Sigmoid colon (tissue), 6 donors: ENCODE measurements at regions not wholly inside any gene's neighbourhood (a gene's known extent, or its start where the extent isn't known, plus 50 kb on each side); places are given as distances from the start of the nearest gene placed in this dataset.

ENCODE experiments used
- DNase-seq: peaks from one replicate; pipeline ENCODE4 v3.0.0-alpha.2; 2019
- H3K27ac ChIP-seq, 4 donors: fragments of 200-600 bp; sonication (generic); one replicate each; pipeline ENCODE4 v1.5.1; 2016 to 2019; ENCODE audit warnings: mild to moderate bottlenecking in 1 of 4
- H3K27me3 ChIP-seq, 3 donors: fragments of 200-600 bp; sonication (generic); one replicate each; pipeline ENCODE4 v1.5.1; 2019; ENCODE audit warnings: mild to moderate bottlenecking in 1 of 3
- H3K36me3 ChIP-seq, 4 donors: fragments of 200-600 bp; sonication (generic); one replicate each; pipeline ENCODE4 v1.5.1; 2016 to 2019
- H3K4me1 ChIP-seq, 4 donors: fragments of 200-600 bp; sonication (generic); one replicate each; pipeline ENCODE4 v1.5.1; 2017 to 2019
- H3K4me3 ChIP-seq, 4 donors: fragments of 200-600 bp; sonication (generic); one replicate each; pipeline ENCODE4 v1.5.1; 2017 to 2019; ENCODE audit warnings: mild to moderate bottlenecking in 2 of 4, moderate library complexity in 1 of 4
- H3K9me3 ChIP-seq, 4 donors: fragments of 200-600 bp in 3 of 4; sonication (generic) in 3 of 4; one replicate each; pipeline versions ENCODE4 v1.5.1 to v1.6.1; 2013 to 2019
- CTCF ChIP-seq, 4 experiments: fragments of 450-650 bp in 3 of 4; fragments of 200-600 bp in 1 of 4; IDR thresholded peaks; one replicate each; pipeline ENCODE4 v1.5.1; 2016 to 2019; ENCODE audit warnings: antibody characterized with exemption in 4 of 4, mild to moderate bottlenecking in 3 of 4, moderate library complexity in 2 of 4
- EP300 ChIP-seq, 4 donors: sonication (generic); formaldehyde crosslinking; IDR thresholded peaks; one replicate each; pipeline ENCODE4 v1.6.1; 2017; ENCODE audit warnings: antibody characterized with exemption in 4 of 4
- POLR2A ChIP-seq, 2 donors: fragments of 450-650 bp; IDR thresholded peaks; one replicate each; pipeline ENCODE4 v1.6.1; 2016; ENCODE audit warnings: antibody characterized with exemption in 2 of 2, mild to moderate bottlenecking in 2 of 2, moderate library complexity in 2 of 2
- POLR2AphosphoS5 ChIP-seq, 4 donors: sonication (generic); formaldehyde crosslinking; IDR thresholded peaks; one replicate each; pipeline ENCODE4 v1.6.1; 2017; ENCODE audit warnings: antibody characterized with exemption in 4 of 4
- WGBS, 2 donors: extraction: QIAGEN DNeasy Blood & Tissue Kit; methylation state at CpG; one replicate each; pipeline ENCODE4 v1.1.7; 2013; 5-methylcytosine and 5-hydroxymethylcytosine counted together
- intact Hi-C: fragments of 100-400 bp; cut with DNase I; formaldehyde crosslinking; loops from one replicate; pipeline ENCODE4 v1.15.1; 2023
- donor health status: healthy with polysubstance abuse.
- donor health status: healthy.

GRCh38 chr6:1224514-1224913, 87.4 kb upstream of the FOXQ1 start:
- no peaks in the 10 kb centered on the region for H3K4me1 ChIP-seq
- peaks cover 0 to 5% (median 2%) of the 10 kb centered on the region in 3 donors for H3K27me3 ChIP-seq
- TF ChIP-seq EP300 (IDR thresholded peaks at IDR 0.05) (no peak), CTCF (IDR thresholded peaks at IDR 0.05) (no peak), POLR2AphosphoS5 (IDR thresholded peaks at IDR 0.05) (no peak), POLR2A (IDR thresholded peaks at IDR 0.05) (no peak)
- WGBS, 2 donors, result 91 to 92% methylated on average over 2 of the region's 2 CpGs
- H3K4me3 ChIP-seq, result no peak overlapping the region
- DNase-seq, result no peak
- H3K36me3 ChIP-seq, result no peaks in the 10 kb centered on the region
- no peak overlapping the region for H3K27ac ChIP-seq
- intact Hi-C loops, result no loop called here
- no peaks in the 10 kb centered on the region for H3K9me3 ChIP-seq

GRCh38 chr6:1222728-1223595, 88.9 kb upstream of the FOXQ1 start:
- intact Hi-C loops, result no loop called here
- Histone ChIP-seq H3K27me3 (peaks cover 0 to 2% (median 0%) of the 10 kb centered on the region in 3 donors), H3K9me3 (no peaks in the 10 kb centered on the region), H3K27ac (no peak overlapping the region), H3K36me3 (no peaks in the 10 kb centered on the region), H3K4me3 (no peak overlapping the region), H3K4me1 (no peaks in the 10 kb centered on the region)
- TF ChIP-seq CTCF (IDR thresholded peaks at IDR 0.05) (no peak), POLR2AphosphoS5 (IDR thresholded peaks at IDR 0.05) (no peak), POLR2A (IDR thresholded peaks at IDR 0.05) (no peak), EP300 (IDR thresholded peaks at IDR 0.05) (no peak)
- 85 to 89% methylated on average over 13 of the region's 13 CpGs for WGBS, 2 donors
- no peak for DNase-seq

DNA sequence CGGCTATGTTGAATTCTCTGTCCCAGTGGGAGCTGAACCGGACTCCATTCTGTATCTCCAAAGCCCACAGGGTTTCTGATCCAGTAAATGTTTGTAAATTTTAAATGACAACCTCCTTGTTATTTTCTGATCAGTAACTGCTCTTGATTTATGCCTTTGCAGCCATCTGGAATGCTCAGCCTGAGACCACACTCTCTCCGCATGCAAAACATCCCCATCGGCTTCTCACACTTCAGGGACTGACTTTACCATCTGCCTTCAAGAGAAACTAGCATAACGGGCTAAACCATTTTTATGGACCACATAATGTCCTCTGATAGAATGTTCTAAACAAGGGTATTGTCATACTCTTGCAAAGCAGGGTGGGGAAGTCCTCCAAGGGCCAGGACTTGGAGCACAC, 94.5 kb upstream of the FOXQ1 start:
- Histone ChIP-seq H3K4me3 (no peak overlapping the region), H3K27ac (no peak overlapping the region), H3K4me1 (no peaks in the 10 kb centered on the region), H3K36me3 (no peaks in the 10 kb centered on the region), H3K27me3 (no peaks in the 10 kb centered on the region), H3K9me3 (no peaks in the 10 kb centered on the region)
- no peak for DNase-seq
- intact Hi-C loops, result no loop called here
- TF ChIP-seq EP300 (IDR thresholded peaks at IDR 0.05) (no peak), POLR2A (IDR thresholded peaks at IDR 0.05) (no peak), CTCF (IDR thresholded peaks at IDR 0.05) (no peak), POLR2AphosphoS5 (IDR thresholded peaks at IDR 0.05) (no peak)
- WGBS, 2 donors, result 72 to 82% methylated on average over 5 of the region's 5 CpGs

GRCh38 chr6:1216488-1216974, 95.4 kb upstream of the FOXQ1 start:
- Histone ChIP-seq H3K36me3 (no peaks in the 10 kb centered on the region), H3K4me1 (no peaks in the 10 kb centered on the region), H3K4me3 (no peak overlapping the region), H3K27ac (no peak overlapping the region), H3K27me3 (no peaks in the 10 kb centered on the region), H3K9me3 (no peaks in the 10 kb centered on the region)
- 41 to 68% methylated on average over 6 of the region's 6 CpGs for WGBS, 2 donors
- no peak for TF ChIP-seq POLR2A (IDR thresholded peaks at IDR 0.05)
- no peak for TF ChIP-seq EP300 (IDR thresholded peaks at IDR 0.05)
- no peak for TF ChIP-seq POLR2AphosphoS5 (IDR thresholded peaks at IDR 0.05)
- intact Hi-C loops, result no loop called here
- DNase-seq, result no peak

- no peak overlapping the region for H3K4me3 ChIP-seq
- DNase-seq, result no peak
- no peaks in the 10 kb centered on the region for H3K27me3 ChIP-seq
- TF ChIP-seq CTCF (IDR thresholded peaks at IDR 0.05) (no peak), POLR2AphosphoS5 (IDR thresholded peaks at IDR 0.05) (no peak), POLR2A (IDR thresholded peaks at IDR 0.05) (no peak), EP300 (IDR thresholded peaks at IDR 0.05) (no peak)
- no peaks in the 10 kb centered on the region for H3K9me3 ChIP-seq
- no peaks in the 10 kb centered on the region for H3K36me3 ChIP-seq
- no peaks in the 10 kb centered on the region for H3K4me1 ChIP-seq
- H3K27ac ChIP-seq, result no peak overlapping the region
- intact Hi-C loops, result no loop called here
- 83 to 89% methylated on average over 11 of the region's 11 CpGs for WGBS, 2 donors
These were observed 95.9 kb upstream of the FOXQ1 start for GRCh38 chr6:1215884-1216487.
